ENCODE measurements at regions not wholly inside any gene's neighbourhood (a gene's known extent, or its start where the extent isn't known, plus 50 kb on each side); places are given as distances from the start of the nearest gene placed in this dataset.

DNA sequence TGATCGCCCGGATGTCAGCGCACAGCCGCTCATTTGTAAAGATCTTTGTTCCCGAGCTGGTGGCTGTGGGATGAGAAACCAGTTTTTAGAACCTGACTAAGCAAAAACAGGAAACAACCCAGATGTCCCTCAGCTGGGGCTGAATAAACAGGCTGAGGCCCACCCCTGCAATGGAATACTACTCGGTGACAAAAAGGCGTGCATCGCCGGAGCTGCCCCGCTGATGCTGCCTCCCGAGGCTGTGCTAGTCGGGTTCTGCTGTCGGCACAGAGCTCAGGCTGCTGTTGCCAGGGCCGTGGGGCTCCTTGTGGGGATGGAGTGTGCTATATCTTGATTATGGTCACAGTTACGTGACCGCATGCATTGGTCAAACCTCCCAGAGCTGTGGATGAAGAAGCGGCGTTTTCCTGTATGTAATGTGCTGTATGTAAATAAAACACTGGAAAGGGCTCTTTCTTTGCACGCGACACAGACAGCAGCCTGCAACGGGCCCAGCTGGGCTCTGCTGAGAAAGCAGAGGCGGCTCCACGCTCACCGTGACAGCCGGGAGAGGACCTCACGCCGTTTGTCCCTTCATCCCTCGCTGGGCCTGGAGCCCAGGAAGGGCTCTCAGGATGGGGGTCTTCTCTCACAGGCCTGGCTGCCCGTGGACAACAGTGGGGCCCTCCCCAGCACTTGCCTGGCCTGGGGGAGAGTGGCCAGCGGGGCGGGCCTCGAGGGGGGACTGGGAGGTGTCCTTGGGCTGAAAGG is 51.5 kb upstream of the RNU6ATAC start:
- no peaks in the 10 kb centered on the region for H4K20me1 ChIP-seq (replicated peaks in 1 of 2; ENCODE audit: control insufficient read depth in 1 of 2, insufficient read depth in 2 of 2, low read length in 2 of 2)
- CTCF ChIA-PET (ENCODE audit: partially characterized antibody) = interaction anchor here (1.3 to 3.3 kb wide), 7 partner anchors 10 to 223 kb away, joined by 3 to 13 read pairs (median 7); no protein-coding TSS in a partner anchor
- 0 out of 2 replicates have a peak overlapping the region, but pooled peaks have one; percentile 61 for H2BK15ac ChIP-seq (ENCODE audit: low read length)
- no peak overlapping the region for H3K4ac ChIP-seq (replicated peaks; ENCODE audit: insufficient read length, low read depth, low read length)
- no peak overlapping the region for H2BK20ac ChIP-seq (ENCODE audit: low read length)
- H3K18ac ChIP-seq (ENCODE audit: extremely low read depth, low read length) = no peak overlapping the region; the same call in none of the 2 replicates
- no peak overlapping the region for H2AK5ac ChIP-seq (ENCODE audit: low read depth, low read length)
- no peak overlapping the region for H4K91ac ChIP-seq (replicated peaks; ENCODE audit: insufficient read length, low read length)
- H3K27me3 ChIP-seq (replicated peaks in 1 of 4; ENCODE audit: control insufficient read depth in 3 of 4, extremely low read depth in 1 of 4, insufficient read depth in 3 of 4, low read length in 3 of 4) = no peaks in the 10 kb centered on the region
- no peak overlapping the region for H2AFZ ChIP-seq (ENCODE audit: low read length)
- no peak overlapping the region for H3K4me2 ChIP-seq (ENCODE audit: insufficient read depth in 1 of 2, low read depth in 2 of 2, low read length in 2 of 2)
- H3K36me3 ChIP-seq (ENCODE audit: control insufficient read depth in 2 of 4, insufficient read depth in 4 of 4, low read length in 3 of 4) = no peaks in the 10 kb centered on the region
- no peak overlapping the region for H3K4me3 ChIP-seq (ENCODE audit: extremely low read depth in 1 of 4, insufficient read depth in 2 of 4, low read depth in 3 of 4, low read length in 4 of 4)
- peak overlapping the region; percentile 9; the same call in 1 of the 2 replicates for H2BK5ac ChIP-seq (ENCODE audit: low read depth, low read length)
- WGBS, 2 experiments (ENCODE audit: extremely low coverage in 1 of 2, insufficient coverage in 1 of 2, insufficient read length in 1 of 2, insufficient replicate concordance in 2 of 2, low coverage in 1 of 2, low lambda C conversion rate in 2 of 2, missing lambda C conversion rate in 1 of 2) = 91% methylated on average over 28 of the region's 32 CpGs; no CpG with 5 or more reads in 1 of the 2 experiments
- H3K79me2 ChIP-seq (ENCODE audit: control insufficient read depth in 1 of 2, insufficient read depth in 2 of 2, low read length in 2 of 2) = no peaks in the 10 kb centered on the region
- FAIRE-seq = no peak
- H3K23me2 ChIP-seq (ENCODE audit: low read depth, low read length) = no peaks in the 10 kb centered on the region
- no peaks in the 10 kb centered on the region; a peak in 2 of 7 replicates for H3K4me1 ChIP-seq (replicated peaks in 1 of 4; ENCODE audit: control insufficient read depth in 3 of 4, insufficient read depth in 4 of 4, low read length in 3 of 4)
- H2BK12ac ChIP-seq (ENCODE audit: low read depth, low read length) = no peak overlapping the region
- H3K9me3 ChIP-seq (ENCODE audit: insufficient read depth in 2 of 2, low read depth in 1 of 2, low read length in 1 of 2) = no peaks in the 10 kb centered on the region
- DNase-seq (ENCODE audit: low read depth in 1 of 2, low spot score in 2 of 2) = no peak
- H4K8ac ChIP-seq (ENCODE audit: extremely low read depth, insufficient read depth, low read length) = no peak overlapping the region
- no peak overlapping the region for H3K14ac ChIP-seq (ENCODE audit: insufficient read length)
- no peak overlapping the region for H3K9ac ChIP-seq (replicated peaks in 1 of 4; ENCODE audit: extremely low read depth in 1 of 4, low read depth in 3 of 4, low read length in 3 of 4)
- no peak for TF ChIP-seq FOSL1 (IDR thresholded peaks at IDR 0.05; ENCODE audit: insufficient read depth, low read depth, low read length)
- peak; percentile 10; the same call in 1 of the 2 replicates for TF ChIP-seq BACH1 (IDR thresholded peaks at IDR 0.05; ENCODE audit: low read length)
- no peak overlapping the region for H2BK120ac ChIP-seq (replicated peaks; ENCODE audit: low read depth, low read length)
- POLR2A ChIA-PET (ENCODE audit: partially characterized antibody) = no interaction called here
- no peak overlapping the region for H3K56ac ChIP-seq (replicated peaks; ENCODE audit: insufficient read length, low read depth, low read length)
- H4K5ac ChIP-seq (ENCODE audit: insufficient read length, low read depth, low read length) = no peak overlapping the region
- H3K27ac ChIP-seq (ENCODE audit: low read depth, low read length) = no peak overlapping the region
- H3K79me1 ChIP-seq (ENCODE audit: low read depth, low read length) = no peaks in the 10 kb centered on the region
- no peak overlapping the region for H3K23ac ChIP-seq (ENCODE audit: insufficient read length)
